Adipocyte (in vitro differentiated cells): ENCODE measurements at regions not wholly inside any gene's neighbourhood (a gene's known extent, or its start where the extent isn't known, plus 50 kb on each side); places are given as distances from the start of the nearest gene placed in this dataset.
"Not testable (repeated sequence)": the region's sequence is repeated elsewhere in the genome, so short reads cannot be mapped to it uniquely, and the experiment has no call there.

Experiments
- DNase-seq: peaks from one replicate; pipeline ENCODE4 v3.0.0-alpha.2; 2015; ENCODE audit warnings: low read depth
- H3K27me3 ChIP-seq: replicated peaks from 2 replicates; pipeline ENCODE4 v1.7.0; 2013; ENCODE audit warnings: mild to moderate bottlenecking, low read length, moderate library complexity; ENCODE audit not compliant: control insufficient read depth, insufficient read depth
- H3K36me3 ChIP-seq: 2 replicates; pipeline ENCODE4 v1.7.0; 2013; ENCODE audit warnings: low read length, mild to moderate bottlenecking, moderate library complexity; ENCODE audit not compliant: control insufficient read depth, insufficient read depth, severe bottlenecking
- H3K4me1 ChIP-seq: 2 replicates; pipeline ENCODE4 v1.7.0; 2013; ENCODE audit warnings: mild to moderate bottlenecking, low read length, moderate library complexity; ENCODE audit not compliant: control insufficient read depth, insufficient read depth
- H3K4me3 ChIP-seq: 2 replicates; pipeline ENCODE4 v1.7.0; 2013; ENCODE audit warnings: mild to moderate bottlenecking, low read length, moderate library complexity
- H3K9ac ChIP-seq: 2 replicates; pipeline ENCODE4 v1.7.0; 2013; ENCODE audit warnings: mild to moderate bottlenecking, low read length, moderate library complexity
- H3K9me3 ChIP-seq: 2 replicates; pipeline ENCODE4 v1.7.0; 2013; ENCODE audit warnings: mild to moderate bottlenecking, low read length, moderate library complexity; ENCODE audit not compliant: control insufficient read depth

GRCh38 chr9:38132956-38133355 lies 63.9 kb upstream of the SHB start:
- DNase-seq = no peak
- peaks cover 67% of the 10 kb centered on the region for H3K27me3 ChIP-seq
- no peaks in the 10 kb centered on the region for H3K9me3 ChIP-seq

GRCh38 chr9:38131729-38132128 lies 62.7 kb upstream of the SHB start:
- H3K36me3 ChIP-seq = no peaks in the 10 kb centered on the region
- H3K9me3 ChIP-seq = no peaks in the 10 kb centered on the region
- H3K27me3 ChIP-seq = peaks cover 68% of the 10 kb centered on the region
- H3K4me3 ChIP-seq = no peak overlapping the region
- H3K4me1 ChIP-seq = no peaks in the 10 kb centered on the region
- H3K9ac ChIP-seq = no peak overlapping the region
- no peak for DNase-seq

More at GRCh38 chr9:38132956-38133355, 63.9 kb upstream of the SHB start:
- Histone ChIP-seq H3K36me3 (no peaks in the 10 kb centered on the region), H3K4me3 (no peak overlapping the region), H3K4me1 (no peaks in the 10 kb centered on the region), H3K9ac (no peak overlapping the region)

GRCh38 chr9:38130724-38131123 lies 61.7 kb upstream of the SHB start:
- no peaks in the 10 kb centered on the region for H3K9me3 ChIP-seq
- H3K27me3 ChIP-seq = peaks cover 71% of the 10 kb centered on the region
- H3K9ac ChIP-seq = no peak overlapping the region
- no peak overlapping the region for H3K4me3 ChIP-seq
- DNase-seq = no peak
- no peaks in the 10 kb centered on the region for H3K36me3 ChIP-seq
- no peaks in the 10 kb centered on the region for H3K4me1 ChIP-seq

GRCh38 chr9:38129366-38129765 lies 60.3 kb upstream of the SHB start:
- Histone ChIP-seq H3K4me1 (no peaks in the 10 kb centered on the region), H3K9ac (no peak overlapping the region), H3K36me3 (no peaks in the 10 kb centered on the region), H3K9me3 (peaks cover 3% of the 10 kb centered on the region), H3K4me3 (no peak overlapping the region), H3K27me3 (peaks cover 74% of the 10 kb centered on the region)
- no peak for DNase-seq

- H3K36me3 ChIP-seq = no peaks in the 10 kb centered on the region
- H3K9ac ChIP-seq = no peak overlapping the region
- peaks cover 74% of the 10 kb centered on the region for H3K27me3 ChIP-seq
- peaks cover 3% of the 10 kb centered on the region for H3K9me3 ChIP-seq
- H3K4me3 ChIP-seq = no peak overlapping the region
- DNase-seq = no peak
- H3K4me1 ChIP-seq = no peaks in the 10 kb centered on the region
These were observed 59.8 kb upstream of the SHB start for GRCh38 chr9:38128752-38129270.

- no peaks in the 10 kb centered on the region for H3K36me3 ChIP-seq
- DNase-seq = peak; percentile 7
- H3K27me3 ChIP-seq = peaks cover 69% of the 10 kb centered on the region
- H3K4me3 ChIP-seq = no peak overlapping the region
- H3K4me1 ChIP-seq = no peaks in the 10 kb centered on the region
- H3K9ac ChIP-seq = no peak overlapping the region
- H3K9me3 ChIP-seq = peaks cover 3% of the 10 kb centered on the region
These were observed 58.3 kb upstream of the SHB start for GRCh38 chr9:38127271-38127839.

GRCh38 chr9:38126730-38127129 lies 57.7 kb upstream of the SHB start:
- no peak for DNase-seq
- Histone ChIP-seq H3K4me3 (no peak overlapping the region), H3K9me3 (peaks cover 3% of the 10 kb centered on the region), H3K27me3 (peaks cover 67% of the 10 kb centered on the region), H3K36me3 (no peaks in the 10 kb centered on the region), H3K9ac (no peak overlapping the region), H3K4me1 (no peaks in the 10 kb centered on the region)

GRCh38 chr9:38125889-38126288 lies 56.9 kb upstream of the SHB start:
- Histone ChIP-seq H3K4me3 (no peak overlapping the region), H3K27me3 (peaks cover 71% of the 10 kb centered on the region), H3K36me3 (no peaks in the 10 kb centered on the region), H3K9me3 (peaks cover 3% of the 10 kb centered on the region), H3K4me1 (no peaks in the 10 kb centered on the region), H3K9ac (no peak overlapping the region)
- no peak for DNase-seq

GRCh38 chr9:38123359-38123758 lies 54.3 kb upstream of the SHB start:
- H3K4me3 ChIP-seq = not testable (repeated sequence)
- peaks cover 55% of the 10 kb centered on the region for H3K27me3 ChIP-seq

GRCh38 chr9:38120961-38121360 lies 51.9 kb upstream of the SHB start:
- DNase-seq = no peak
- H3K27me3 ChIP-seq = peaks cover 47% of the 10 kb centered on the region
- H3K36me3 ChIP-seq = no peaks in the 10 kb centered on the region
- no peak overlapping the region for H3K4me3 ChIP-seq
- H3K9me3 ChIP-seq = peaks cover 3% of the 10 kb centered on the region
- no peaks in the 10 kb centered on the region for H3K4me1 ChIP-seq
- H3K9ac ChIP-seq = no peak overlapping the region

More at GRCh38 chr9:38123359-38123758, 54.3 kb upstream of the SHB start:
- H3K9me3 ChIP-seq, H3K9ac ChIP-seq, H3K36me3 ChIP-seq, H3K4me1 ChIP-seq, DNase-seq: not testable (repeated sequence)

GRCh38 chr9:38119560-38120236 lies 50.7 kb upstream of the SHB start:
- H3K9me3 ChIP-seq = peaks cover 3% of the 10 kb centered on the region
- H3K4me3 ChIP-seq = no peak overlapping the region
- no peaks in the 10 kb centered on the region for H3K4me1 ChIP-seq
- no peaks in the 10 kb centered on the region for H3K36me3 ChIP-seq
- H3K9ac ChIP-seq = no peak overlapping the region
- peaks cover 46% of the 10 kb centered on the region for H3K27me3 ChIP-seq
- DNase-seq = no peak
